PC-3 (cell line): ENCODE measurements at regions not wholly inside any gene's neighbourhood (a gene's known extent, or its start where the extent isn't known, plus 50 kb on each side); places are given as distances from the start of the nearest gene placed in this dataset.

ENCODE experiments used
- ATAC-seq: fragments of 200-7000 bp; cut with Tn5 transposase; 2 replicates; pipeline ENCODE4 v1.9.1; 2020; ENCODE audit warnings: mild to moderate bottlenecking, moderate library complexity
- BruUV-seq: library from RNA; stranded (reverse); fragments of 400-500 nt; replicated peaks from 2 replicates; lab custom pipeline; 2021; lab: Mats Ljungman, UMichigan
- CTCF ChIA-PET: fragments of 300-600 bp; sonication (Branson Sonifier 250); formaldehyde crosslinking; loops from one replicate; lab custom pipeline; 2022; ENCODE audit warnings: antibody characterized with exemption; lab: Charles Lee
- POLR2A ChIA-PET: fragments of 300-600 bp; sonication (Branson Sonifier 250); formaldehyde crosslinking; loops from one replicate; lab custom pipeline; 2022; ENCODE audit warnings: antibody characterized with exemption; ENCODE audit not compliant: unreplicated experiment; lab: Charles Lee
- DNase-seq: peaks from one replicate; pipeline ENCODE4 v3.0.0-alpha.2; 2015
- H2AFZ ChIP-seq: fragments of 300-600 bp; sonication (generic); 2 replicates; pipeline ENCODE4 v1.6.0; 2016; ENCODE audit warnings: antibody characterized with exemption, low read length
- H3F3A ChIP-seq: fragments of 300-600 bp; sonication (generic); one replicate; pipeline ENCODE4 v1.6.0; 2017; ENCODE audit warnings: antibody characterized with exemption, low read length, control low read depth, mild to moderate bottlenecking; ENCODE audit not compliant: unreplicated experiment
- H3K27ac ChIP-seq: fragments of 300-600 bp; sonication (generic); 2 replicates; pipeline ENCODE4 v1.5.1; 2016; ENCODE audit warnings: mild to moderate bottlenecking, low read length
- H3K27me3 ChIP-seq: fragments of 300-600 bp; sonication (generic); 2 replicates; pipeline ENCODE4 v1.6.1; 2016; ENCODE audit warnings: low read length, mixed read lengths
- H3K36me3 ChIP-seq: fragments of 300-600 bp; sonication (generic); 2 replicates; pipeline ENCODE4 v1.6.1; 2016; ENCODE audit warnings: low read depth, mixed run types, low read length, mixed read lengths
- H3K4me1 ChIP-seq: fragments of 300-600 bp; sonication (generic); 2 replicates; pipeline ENCODE4 v1.5.1; 2016; ENCODE audit warnings: low read length; ENCODE audit not compliant: insufficient read depth
- H3K4me2 ChIP-seq: fragments of 300-600 bp; sonication (generic); 2 replicates; pipeline ENCODE4 v1.6.0; 2016; ENCODE audit warnings: low read length
- H3K4me3 ChIP-seq: fragments of 300-600 bp; sonication (generic); 2 replicates; pipeline ENCODE4 v1.5.1; 2016; ENCODE audit warnings: mild to moderate bottlenecking, low read length, mixed read lengths
- H3K79me2 ChIP-seq: fragments of 300-600 bp; sonication (generic); 2 replicates; pipeline ENCODE4 v1.6.1; 2017; ENCODE audit warnings: low read length, mixed read lengths
- H3K9ac ChIP-seq: fragments of 300-600 bp; sonication (generic); 2 replicates; pipeline ENCODE4 v1.6.0; 2016; ENCODE audit warnings: mild to moderate bottlenecking, low read length
- H3K9me2 ChIP-seq: fragments of 300-600 bp; sonication (generic); replicated peaks from 2 replicates; pipeline ENCODE4 v1.6.1; 2016; ENCODE audit warnings: mixed run types, low read length, mixed read lengths
- H3K9me3 ChIP-seq: fragments of 300-600 bp; sonication (generic); 2 replicates; pipeline ENCODE4 v1.6.1; 2016; ENCODE audit warnings: low read length, mixed read lengths
- H4K20me1 ChIP-seq: fragments of 300-600 bp; sonication (generic); 2 replicates; pipeline ENCODE4 v1.6.1; 2016; ENCODE audit warnings: low read length, mixed read lengths
- CTCF ChIP-seq: fragments of 300-600 bp; sonication (generic); conservative IDR thresholded peaks from 2 replicates; pipeline ENCODE4 v1.5.1; 2017; ENCODE audit warnings: antibody characterized with exemption, low read depth, mild to moderate bottlenecking, low read length
- EZH2 ChIP-seq: fragments of 300-600 bp; sonication (generic); IDR thresholded peaks from one replicate; pipeline ENCODE4 v1.6.1; 2017; ENCODE audit warnings: antibody characterized with exemption, mild to moderate bottlenecking, low read length; ENCODE audit not compliant: unreplicated experiment
- EZH2phosphoT487 ChIP-seq: fragments of 300-600 bp; sonication (generic); IDR thresholded peaks from 2 replicates; pipeline ENCODE4 v1.6.1; 2018; ENCODE audit warnings: mild to moderate bottlenecking, antibody characterized with exemption, low read length, borderline replicate concordance
- intact Hi-C: fragments of 100-400 bp; cut with micrococcal nuclease; formaldehyde crosslinking; loops from 2 replicates; pipeline ENCODE4 v1.9.0; 2023

GRCh38 chr11:127972816-127973215 lies 614.5 kb downstream of the ETS1 start:
- TF ChIP-seq CTCF, result no peak
- TF ChIP-seq EZH2, result no peak
- no peak for TF ChIP-seq EZH2phosphoT487
- DNase-seq (no peak), ATAC-seq (no peak)
- no peaks in the 10 kb centered on the region for H3K36me3 ChIP-seq
- H3K4me1 ChIP-seq, result no peaks in the 10 kb centered on the region
- H3K79me2 ChIP-seq, result no peaks in the 10 kb centered on the region
- intact Hi-C loops, result no loop called here
- no peaks in the 10 kb centered on the region for H3K9me2 ChIP-seq
- ChIA-PET CTCF (no interaction called here), POLR2A (no interaction called here)
- no peak overlapping the region for H2AFZ ChIP-seq
- H3K9ac ChIP-seq, result no peak overlapping the region
- H3F3A ChIP-seq, result no peaks in the 10 kb centered on the region
- H3K9me3 ChIP-seq, result 0 out of 2 replicates have a peak, but pooled peaks cover 3% of the 10 kb centered on the region
- no peak overlapping the region for H3K27ac ChIP-seq
- H3K27me3 ChIP-seq, result peaks cover 21% of the 10 kb centered on the region; the same call in 1 of the 2 replicates
- H4K20me1 ChIP-seq, result no peaks in the 10 kb centered on the region
- no TSS peak for BruUV-seq
- no peak overlapping the region for H3K4me2 ChIP-seq
- H3K4me3 ChIP-seq, result no peak overlapping the region

GRCh38 chr11:127971448-127971847 lies 615.9 kb downstream of the ETS1 start:
- ChIA-PET CTCF (no interaction called here), POLR2A (no interaction called here)
- Histone ChIP-seq H4K20me1 (no peaks in the 10 kb centered on the region), H2AFZ (no peak overlapping the region), H3K4me2 (no peak overlapping the region), H3K27ac (no peak overlapping the region), H3K4me1 (no peaks in the 10 kb centered on the region), H3K9ac (no peak overlapping the region), H3K36me3 (no peaks in the 10 kb centered on the region), H3K9me2 (no peaks in the 10 kb centered on the region), H3K27me3 (peaks cover 20% of the 10 kb centered on the region; the same call in 1 of the 2 replicates), H3F3A (no peaks in the 10 kb centered on the region), H3K9me3 (no peaks in the 10 kb centered on the region), H3K4me3 (no peak overlapping the region), H3K79me2 (no peaks in the 10 kb centered on the region)
- ATAC-seq, result no peak
- TF ChIP-seq EZH2phosphoT487, result no peak
- TF ChIP-seq EZH2, result no peak
- no peak for TF ChIP-seq CTCF
- intact Hi-C loops, result no loop called here
- DNase-seq, result no peak
- BruUV-seq, result no TSS peak

GRCh38 chr11:127966821-127967220 lies 620.5 kb downstream of the ETS1 start:
- DNase-seq, result no peak
- no peak overlapping the region for H3K27ac ChIP-seq
- H3K79me2 ChIP-seq, result no peaks in the 10 kb centered on the region
- TF ChIP-seq EZH2 (no peak), EZH2phosphoT487 (no peak)
- no peaks in the 10 kb centered on the region for H3K36me3 ChIP-seq
- H3K4me3 ChIP-seq, result no peak overlapping the region
- H3K4me2 ChIP-seq, result no peak overlapping the region
- ChIA-PET CTCF (interaction anchor here (0.6 kb wide), 1 partner anchor 367 kb away, joined by 3 read pairs; no protein-coding TSS in a partner anchor), POLR2A (no interaction called here)
- no peak overlapping the region for H2AFZ ChIP-seq
- H3K9me2 ChIP-seq, result no peaks in the 10 kb centered on the region
- H3K9me3 ChIP-seq, result no peaks in the 10 kb centered on the region
- no peak for ATAC-seq
- H4K20me1 ChIP-seq, result no peaks in the 10 kb centered on the region
- intact Hi-C loops, result no loop called here
- no peak overlapping the region for H3K9ac ChIP-seq
- peaks cover 31% of the 10 kb centered on the region for H3K27me3 ChIP-seq
- no TSS peak for BruUV-seq
- H3F3A ChIP-seq, result no peaks in the 10 kb centered on the region
- H3K4me1 ChIP-seq, result no peaks in the 10 kb centered on the region
